ENCODE measurements at regions not wholly inside any gene's neighbourhood (a gene's known extent, or its start where the extent isn't known, plus 50 kb on each side); places are given as distances from the start of the nearest gene placed in this dataset.
"Not testable (repeated sequence)": the region's sequence is repeated elsewhere in the genome, so short reads cannot be mapped to it uniquely, and the experiment has no call there.

GRCh38 chr2:66251573-66251972 lies 183.4 kb upstream of the MEIS1 start:
- no peaks in the 10 kb centered on the region for H3K9me3 Mint-ChIP-seq
- DNase-seq (ENCODE audit: low read depth, low spot score), result no peak
- no peaks in the 10 kb centered on the region for H3K4me1 Mint-ChIP-seq
- H3K36me3 Mint-ChIP-seq (ENCODE audit: low read depth), result no peaks in the 10 kb centered on the region
- H3K27me3 Mint-ChIP-seq (ENCODE audit: low read depth), result no peaks in the 10 kb centered on the region
- TF ChIP-seq CTCF (conservative IDR thresholded peaks at IDR 0.05), result no peak
- no peak overlapping the region for H3K27ac Mint-ChIP-seq (ENCODE audit: unreplicated experiment)
- H3K4me3 Mint-ChIP-seq, result no peak overlapping the region

- not testable (repeated sequence) for H3K27ac Mint-ChIP-seq (ENCODE audit: unreplicated experiment); H3K4me3 Mint-ChIP-seq; H3K4me1 Mint-ChIP-seq; DNase-seq (ENCODE audit: low read depth, low spot score); H3K36me3 Mint-ChIP-seq (ENCODE audit: low read depth); H3K9me3 Mint-ChIP-seq; H3K27me3 Mint-ChIP-seq (ENCODE audit: low read depth)
These were observed 185.8 kb upstream of the MEIS1 start for GRCh38 chr2:66249089-66249488.

DNA sequence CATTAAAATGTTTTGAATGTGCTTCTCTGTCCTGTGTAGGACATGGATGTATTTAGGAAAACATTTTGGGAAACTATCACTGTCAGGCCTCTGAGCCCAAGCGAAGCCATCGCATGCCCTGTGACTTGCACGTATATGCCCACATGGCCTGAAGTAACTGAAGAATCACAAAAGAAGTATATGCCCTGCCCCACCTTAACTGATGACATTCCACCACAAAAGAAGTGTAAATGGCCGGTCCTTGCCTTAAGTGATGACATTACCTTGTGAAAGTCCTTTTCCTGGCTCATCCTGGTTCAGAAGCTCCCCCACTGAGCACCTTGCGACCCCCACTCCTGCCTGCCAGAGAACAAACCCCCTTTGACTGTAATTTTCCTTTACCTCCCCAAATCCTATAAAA lies 191.1 kb upstream of the MEIS1 start:
- H3K27me3 Mint-ChIP-seq (ENCODE audit: low read depth); H3K36me3 Mint-ChIP-seq (ENCODE audit: low read depth); H3K4me3 Mint-ChIP-seq; DNase-seq (ENCODE audit: low read depth, low spot score); H3K27ac Mint-ChIP-seq (ENCODE audit: unreplicated experiment); H3K9me3 Mint-ChIP-seq: not testable (repeated sequence)
- peaks cover 23% of the 10 kb centered on the region for H3K4me1 Mint-ChIP-seq

GRCh38 chr2:66242888-66243287 lies 192.0 kb upstream of the MEIS1 start:
- not testable (repeated sequence) for H3K27me3 Mint-ChIP-seq (ENCODE audit: low read depth); DNase-seq (ENCODE audit: low read depth, low spot score); H3K4me3 Mint-ChIP-seq; H3K36me3 Mint-ChIP-seq (ENCODE audit: low read depth); H3K9me3 Mint-ChIP-seq; H3K27ac Mint-ChIP-seq (ENCODE audit: unreplicated experiment)
- peaks cover 23% of the 10 kb centered on the region for H3K4me1 Mint-ChIP-seq

GRCh38 chr2:66242099-66242789 lies 192.7 kb upstream of the MEIS1 start:
- Mint-ChIP-seq H3K27ac (ENCODE audit: unreplicated experiment) (no peak overlapping the region), H3K36me3 (ENCODE audit: low read depth) (no peaks in the 10 kb centered on the region), H3K9me3 (no peaks in the 10 kb centered on the region), H3K4me3 (no peak overlapping the region), H3K4me1 (peaks cover 28% of the 10 kb centered on the region), H3K27me3 (ENCODE audit: low read depth) (no peaks in the 10 kb centered on the region)
- no peak for DNase-seq (ENCODE audit: low read depth, low spot score)
- no peak for TF ChIP-seq CTCF (conservative IDR thresholded peaks at IDR 0.05)

DNA sequence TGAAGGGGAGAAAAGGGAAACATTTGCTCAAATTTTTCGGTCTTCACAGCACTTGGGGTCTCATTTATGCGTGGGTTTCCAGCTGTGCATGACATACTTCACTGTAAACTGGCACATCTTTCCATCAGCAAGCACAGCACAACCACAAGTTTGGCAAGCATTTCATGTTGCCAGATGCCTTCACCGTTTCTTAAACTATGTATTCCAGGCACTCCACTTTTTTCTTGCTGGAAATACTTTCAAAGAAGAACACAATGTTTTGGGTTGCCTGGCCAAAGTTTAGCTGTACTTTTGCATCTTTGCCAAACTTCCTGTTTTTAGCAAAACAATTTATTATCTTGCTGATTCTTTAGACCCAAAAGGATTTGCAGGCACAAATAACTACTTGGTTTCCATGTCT lies 194.6 kb upstream of the MEIS1 start:
- no peak for DNase-seq (ENCODE audit: low read depth, low spot score)
- no peak overlapping the region for H3K27ac Mint-ChIP-seq (ENCODE audit: unreplicated experiment)
- no peak for TF ChIP-seq CTCF (conservative IDR thresholded peaks at IDR 0.05)
- H3K36me3 Mint-ChIP-seq (ENCODE audit: low read depth), result no peaks in the 10 kb centered on the region
- H3K4me3 Mint-ChIP-seq, result no peak overlapping the region
- no peaks in the 10 kb centered on the region for H3K9me3 Mint-ChIP-seq
- H3K4me1 Mint-ChIP-seq, result peaks cover 28% of the 10 kb centered on the region
- no peaks in the 10 kb centered on the region for H3K27me3 Mint-ChIP-seq (ENCODE audit: low read depth)

- peaks cover 28% of the 10 kb centered on the region for H3K4me1 Mint-ChIP-seq
- no peak for TF ChIP-seq CTCF (conservative IDR thresholded peaks at IDR 0.05)
- no peak for DNase-seq (ENCODE audit: low read depth, low spot score)
These were observed 195.3 kb upstream of the MEIS1 start for GRCh38 chr2:66239655-66240054.

More at GRCh38 chr2:66239655-66240054, 195.3 kb upstream of the MEIS1 start:
- H3K36me3 Mint-ChIP-seq (ENCODE audit: low read depth), result no peaks in the 10 kb centered on the region
- H3K27ac Mint-ChIP-seq (ENCODE audit: unreplicated experiment), result no peak overlapping the region
- no peak overlapping the region for H3K4me3 Mint-ChIP-seq
- H3K9me3 Mint-ChIP-seq, result no peaks in the 10 kb centered on the region
- no peaks in the 10 kb centered on the region for H3K27me3 Mint-ChIP-seq (ENCODE audit: low read depth)

Measured in neural crest cell (in vitro differentiated cells).